B cell (primary cell): ENCODE measurements at regions not wholly inside any gene's neighbourhood (a gene's known extent, or its start where the extent isn't known, plus 50 kb on each side); places are given as distances from the start of the nearest gene placed in this dataset.

Source experiments
- ATAC-seq: fragments of 200-7000 bp; cut with Tn5 transposase; one replicate; pipeline ENCODE4 v1.10.0; 2021; ENCODE audit warnings: low read depth, mild to moderate bottlenecking, moderate number of reproducible peaks, moderate library complexity
- CTCF ChIA-PET: fragments of 350-600 bp; sonication (Branson Sonifier 250); formaldehyde crosslinking; loops from one replicate; lab custom pipeline; 2021; ENCODE audit warnings: antibody characterized with exemption, inconsistent platforms; lab: Charles Lee
- POLR2A ChIA-PET: fragments of 350-600 bp; sonication (Branson Sonifier 250); formaldehyde crosslinking; loops from one replicate; lab custom pipeline; 2021; ENCODE audit warnings: antibody characterized with exemption; lab: Charles Lee
- DNase-seq: peaks from one replicate; pipeline ENCODE4 v3.0.0; 2013
- H2AFZ ChIP-seq: 2 replicates; pipeline ENCODE4 v1.6.1; 2012; ENCODE audit warnings: mild to moderate bottlenecking, low read depth, low read length; ENCODE audit not compliant: insufficient read depth, poor library complexity, severe bottlenecking
- H3K27ac ChIP-seq, 2 donors: 1 replicate in 1 of 2; 2 replicates in 1 of 2; pipeline ENCODE4 v1.5.1; 2012 to 2013; ENCODE audit warnings: low read length in 2 of 2, mild to moderate bottlenecking in 2 of 2, moderate library complexity in 1 of 2
- H3K27me3 ChIP-seq, 4 experiments: fragments of 200-600 bp in 1 of 4; sonication (generic) in 1 of 4; replicated peaks in 1 of 4; 1 replicate in 2 of 4; 2 replicates in 2 of 4; pipeline versions ENCODE4 v1.6.1 to v1.7.0; 2013 to 2016; ENCODE audit warnings: low read length in 3 of 4, mild to moderate bottlenecking in 2 of 4, mixed read lengths in 1 of 4, moderate library complexity in 1 of 4; ENCODE audit not compliant: insufficient read depth in 4 of 4, control insufficient read depth in 3 of 4; ENCODE audit errors: control extremely low read depth in 1 of 4
- H3K36me3 ChIP-seq, 2 experiments: replicated peaks in 1 of 2; 1 replicate in 1 of 2; 2 replicates in 1 of 2; pipeline versions ENCODE4 v1.6.1 to v1.7.1; 2013; ENCODE audit warnings: low read length in 1 of 2; ENCODE audit not compliant: insufficient read depth in 2 of 2, control insufficient read depth in 1 of 2; ENCODE audit errors: control extremely low read depth in 1 of 2, extremely low read depth in 1 of 2
- H3K4me1 ChIP-seq, 2 donors: fragments of 200-600 bp in 1 of 2; sonication (generic) in 1 of 2; 1 replicate in 1 of 2; 2 replicates in 1 of 2; pipeline versions ENCODE4 v1.5.1 to v1.6.1; 2013 to 2017; ENCODE audit warnings: low read length in 2 of 2; ENCODE audit not compliant: control insufficient read depth in 2 of 2, insufficient read depth in 2 of 2
- H3K4me2 ChIP-seq: replicated peaks from 2 replicates; pipeline ENCODE3; 2012; ENCODE audit warnings: mild to moderate bottlenecking, low read depth, low read length; ENCODE audit not compliant: poor library complexity, severe bottlenecking
- H3K4me3 ChIP-seq, 5 experiments: fragments of 200-600 bp in 1 of 5; sonication (generic) in 1 of 5; 1 replicate in 3 of 5; 2 replicates in 2 of 5; pipeline versions ENCODE4 v1.5.1 to v1.7.0; 2011 to 2016; ENCODE audit warnings: low read length in 4 of 5, mild to moderate bottlenecking in 4 of 5, low read depth in 2 of 5, control low read depth in 1 of 5, moderate library complexity in 1 of 5; ENCODE audit not compliant: insufficient read depth in 1 of 5; ENCODE audit errors: control extremely low read depth in 1 of 5, extremely low read depth in 1 of 5
- H3K79me2 ChIP-seq: fragments of 200-600 bp; sonication (generic); one replicate; pipeline ENCODE4 v1.6.0; 2016; ENCODE audit warnings: low read length; ENCODE audit not compliant: control insufficient read depth, insufficient read depth
- H3K9ac ChIP-seq: fragments of 200-600 bp; sonication (generic); 2 replicates; pipeline ENCODE4 v1.6.1; 2017; ENCODE audit warnings: mild to moderate bottlenecking, low read length, moderate library complexity
- H3K9me3 ChIP-seq, 3 donors: one replicate each; pipeline versions ENCODE4 v1.6.1 to v1.7.1; 2013; ENCODE audit warnings: low read length in 2 of 3; ENCODE audit not compliant: control insufficient read depth in 2 of 3, insufficient read depth in 1 of 3; ENCODE audit errors: control extremely low read depth in 1 of 3
- H4K20me1 ChIP-seq: 2 replicates; pipeline ENCODE4 v1.6.0; 2012; ENCODE audit warnings: mild to moderate bottlenecking, low read length; ENCODE audit not compliant: insufficient read depth, control insufficient read depth, poor library complexity, severe bottlenecking
- H3K27ac Mint-ChIP-seq: one replicate; pipeline ENCODE4 v1.8.0; 2021; ENCODE audit warnings: mixed read lengths
- H3K27me3 Mint-ChIP-seq: one replicate; pipeline ENCODE4 v1.8.0; 2021; ENCODE audit warnings: mixed read lengths
- H3K4me1 Mint-ChIP-seq: one replicate; pipeline ENCODE4 v1.8.0; 2021; ENCODE audit warnings: mixed read lengths
- H3K4me3 Mint-ChIP-seq: one replicate; pipeline ENCODE4 v1.8.0; 2021; ENCODE audit warnings: mixed read lengths
- H3K9me3 Mint-ChIP-seq: one replicate; pipeline ENCODE4 v1.8.0; 2022; ENCODE audit warnings: mixed read lengths; ENCODE audit not compliant: insufficient read depth
- EZH2 ChIP-seq: IDR thresholded peaks from 2 replicates; pipeline ENCODE4 v1.6.1; 2012; ENCODE audit warnings: borderline replicate concordance, low read depth, mild to moderate bottlenecking, moderate library complexity, low read length; ENCODE audit not compliant: insufficient read depth, poor library complexity, severe bottlenecking
- WGBS: methylation state at CpG from one replicate; pipeline ENCODE4 v1.1.5; 2013; ENCODE audit warnings: missing lambda C conversion rate; ENCODE audit not compliant: insufficient coverage; 5-methylcytosine and 5-hydroxymethylcytosine counted together
- intact Hi-C: fragments of 100-400 bp; cut with micrococcal nuclease; formaldehyde crosslinking; loops from one replicate; pipeline ENCODE4 v1.10.0; 2022
- TF ChIP-seq, protein P1 (sequence below): fragments of 200-600 bp; IDR thresholded peaks from one replicate; pipeline ENCODE4 v1.8.0; 2022; ENCODE audit warnings: antibody characterized with exemption, mild to moderate bottlenecking

- no CpG with 5 or more reads among the region's 1 CpG for WGBS
- DNase-seq: no peak
- CTCF ChIA-PET: interaction anchor here (0.7 to 1.1 kb wide), 3 partner anchors 10 to 76 kb away, joined by 3 to 4 read pairs (median 3); no protein-coding TSS in a partner anchor
- Mint-ChIP-seq H3K27me3 (no peaks in the 10 kb centered on the region), H3K4me1 (peaks cover 74% of the 10 kb centered on the region), H3K4me3 (no peak overlapping the region), H3K9me3 (peaks cover 5% of the 10 kb centered on the region), H3K27ac (peak overlapping the region; percentile 71)
- no peak for ATAC-seq
- Histone ChIP-seq H3K4me1 (peaks cover 72 to 75% of the 10 kb centered on the region in 2 donors), H3K36me3 (no peaks in the 10 kb centered on the region), H4K20me1 (no peaks in the 10 kb centered on the region), H2AFZ (no peak overlapping the region), H3K79me2 (peaks cover 20% of the 10 kb centered on the region), H3K4me3 (peak overlapping the region in 1 of 5 experiments; percentile 12), H3K9me3 (no peaks in the 10 kb centered on the region), H3K9ac (no peak overlapping the region), H3K27me3 (no peaks in the 10 kb centered on the region), H3K4me2 (no peak overlapping the region), H3K27ac (peak overlapping the region; percentile 39 to 80)
- POLR2A ChIA-PET: interaction anchor here (0.6 kb wide), 1 partner anchor 85 kb away, joined by 9 read pairs; no protein-coding TSS in a partner anchor
- TF ChIP-seq, protein P1, sequence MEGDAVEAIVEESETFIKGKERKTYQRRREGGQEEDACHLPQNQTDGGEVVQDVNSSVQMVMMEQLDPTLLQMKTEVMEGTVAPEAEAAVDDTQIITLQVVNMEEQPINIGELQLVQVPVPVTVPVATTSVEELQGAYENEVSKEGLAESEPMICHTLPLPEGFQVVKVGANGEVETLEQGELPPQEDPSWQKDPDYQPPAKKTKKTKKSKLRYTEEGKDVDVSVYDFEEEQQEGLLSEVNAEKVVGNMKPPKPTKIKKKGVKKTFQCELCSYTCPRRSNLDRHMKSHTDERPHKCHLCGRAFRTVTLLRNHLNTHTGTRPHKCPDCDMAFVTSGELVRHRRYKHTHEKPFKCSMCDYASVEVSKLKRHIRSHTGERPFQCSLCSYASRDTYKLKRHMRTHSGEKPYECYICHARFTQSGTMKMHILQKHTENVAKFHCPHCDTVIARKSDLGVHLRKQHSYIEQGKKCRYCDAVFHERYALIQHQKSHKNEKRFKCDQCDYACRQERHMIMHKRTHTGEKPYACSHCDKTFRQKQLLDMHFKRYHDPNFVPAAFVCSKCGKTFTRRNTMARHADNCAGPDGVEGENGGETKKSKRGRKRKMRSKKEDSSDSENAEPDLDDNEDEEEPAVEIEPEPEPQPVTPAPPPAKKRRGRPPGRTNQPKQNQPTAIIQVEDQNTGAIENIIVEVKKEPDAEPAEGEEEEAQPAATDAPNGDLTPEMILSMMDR: no peak
- TF ChIP-seq EZH2: no peak
- intact Hi-C loops: loop anchor here (5.0 kb wide), 2 partner anchors 45 to 55 kb away; no protein-coding TSS in a partner anchor
Measured at GRCh38 chr4:83177182-83177581, 62.7 kb upstream of the PLAC8 start.

DNA sequence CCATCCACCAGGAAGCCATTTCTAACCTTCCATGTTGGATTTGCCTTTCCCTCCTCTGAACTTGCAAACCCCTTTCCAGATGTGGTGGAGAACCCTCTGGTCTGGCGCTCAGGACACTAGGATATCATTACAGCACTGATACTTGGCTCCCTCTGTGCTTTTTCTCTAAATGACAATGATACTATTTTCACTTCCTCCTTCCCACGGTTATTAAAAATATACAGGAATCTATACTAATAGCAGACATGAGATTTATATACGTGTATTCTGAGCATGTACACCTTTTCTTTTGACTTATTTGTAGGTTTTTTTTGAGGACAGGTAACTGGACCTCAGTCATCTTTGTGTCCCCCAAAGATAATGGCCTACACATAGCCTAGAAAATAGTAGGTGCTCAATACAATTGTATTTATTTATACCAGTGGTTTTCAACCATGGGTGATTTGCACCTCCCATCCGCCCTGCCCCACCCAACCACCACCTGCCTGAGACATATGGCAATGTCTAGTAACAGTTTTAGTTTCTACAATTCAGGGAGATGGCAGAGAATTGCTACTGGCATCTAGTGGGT, 60.4 kb upstream of the PLAC8 start:
- peaks cover 27% of the 10 kb centered on the region for H3K79me2 ChIP-seq
- WGBS: 17% methylated on average over 1 of the region's 4 CpGs
- H3K4me1 Mint-ChIP-seq: peaks cover 78% of the 10 kb centered on the region
- peaks cover 0 to 4% (median 0%) of the 10 kb centered on the region in 3 donors for H3K9me3 ChIP-seq
- intact Hi-C loops: loop anchor here (1.0 to 5.0 kb wide), 6 partner anchors 37 to 77 kb away; no protein-coding TSS in a partner anchor
- ATAC-seq (peak; percentile 79), DNase-seq (peak; percentile 82)
- ChIA-PET CTCF (interaction anchor here (1.3 to 2.8 kb wide), 5 partner anchors 28 to 64 kb away, joined by 4 to 8 read pairs (median 5); no protein-coding TSS in a partner anchor), POLR2A (interaction anchor here (1.0 to 1.8 kb wide), 2 partner anchors 60 to 65 kb away, joined by 3 to 12 read pairs; partner anchors contain the start of gene PLAC8)
- H3K27me3 Mint-ChIP-seq: no peaks in the 10 kb centered on the region
- peak overlapping the region; percentile 71 for H3K4me2 ChIP-seq
- H3K4me1 ChIP-seq: peaks cover 78 to 81% of the 10 kb centered on the region in 2 donors
- H3K36me3 ChIP-seq: no peaks in the 10 kb centered on the region
- peak overlapping the region; percentile 35 to 73 (median 58) for H3K4me3 ChIP-seq
- H3K4me3 Mint-ChIP-seq: peak overlapping the region; percentile 89
- H3K27me3 ChIP-seq: no peaks in the 10 kb centered on the region
- H4K20me1 ChIP-seq: no peaks in the 10 kb centered on the region
- peak overlapping the region; percentile 80 to 87 for H3K27ac ChIP-seq
- TF ChIP-seq, protein P1: no peak
- TF ChIP-seq EZH2: no peak
- peak overlapping the region; percentile 63 for H3K9ac ChIP-seq
- peak overlapping the region; percentile 96 for H3K27ac Mint-ChIP-seq
- H2AFZ ChIP-seq: peak overlapping the region; percentile 33
- peaks cover 5% of the 10 kb centered on the region for H3K9me3 Mint-ChIP-seq
